Hepatocyte (in vitro differentiated cells): ENCODE measurements at regions not wholly inside any gene's neighbourhood (a gene's known extent, or its start where the extent isn't known, plus 50 kb on each side); places are given as distances from the start of the nearest gene placed in this dataset.

Experiments
- DNase-seq: peaks from one replicate; pipeline ENCODE4 v3.0.0-alpha.2; 2016; ENCODE audit warnings: low spot score
- H2AFZ ChIP-seq: fragments of 200-600 bp; sonication (generic); 2 replicates; pipeline ENCODE4 v1.6.0; 2016; ENCODE audit warnings: antibody characterized with exemption, mild to moderate bottlenecking
- H3K27ac ChIP-seq: fragments of 200-600 bp; sonication (generic); 2 replicates; pipeline ENCODE4 v1.5.1; 2016; ENCODE audit warnings: mild to moderate bottlenecking
- H3K27me3 ChIP-seq: fragments of 200-600 bp; sonication (generic); 2 replicates; pipeline ENCODE4 v1.6.1; 2016
- H3K36me3 ChIP-seq: fragments of 200-600 bp; sonication (generic); replicated peaks from 2 replicates; pipeline ENCODE4 v1.5.1; 2016; ENCODE audit warnings: low read depth; ENCODE audit not compliant: insufficient read depth
- H3K4me1 ChIP-seq: fragments of 200-600 bp; sonication (generic); 2 replicates; pipeline ENCODE4 v1.5.1; 2016; ENCODE audit warnings: mild to moderate bottlenecking, moderate library complexity; ENCODE audit not compliant: insufficient read depth
- H3K4me2 ChIP-seq: fragments of 200-600 bp; sonication (generic); 2 replicates; pipeline ENCODE4 v1.6.0; 2016
- H3K4me3 ChIP-seq: fragments of 200-600 bp; sonication (generic); 2 replicates; pipeline ENCODE4 v1.5.1; 2016; ENCODE audit warnings: mild to moderate bottlenecking
- H3K79me2 ChIP-seq: fragments of 200-600 bp; sonication (generic); 2 replicates; pipeline ENCODE4 v1.6.0; 2017; ENCODE audit warnings: mild to moderate bottlenecking
- H3K9me2 ChIP-seq: fragments of 200-600 bp; sonication (generic); replicated peaks from 2 replicates; pipeline ENCODE4 v1.6.0; 2017; ENCODE audit warnings: mild to moderate bottlenecking; ENCODE audit not compliant: insufficient read depth
- H3K9me3 ChIP-seq: fragments of 200-600 bp; sonication (generic); 2 replicates; pipeline ENCODE4 v1.5.1; 2016; ENCODE audit warnings: low read depth, mild to moderate bottlenecking
- H4K20me1 ChIP-seq: fragments of 200-600 bp; sonication (generic); 2 replicates; pipeline ENCODE4 v1.6.0; 2016; ENCODE audit warnings: mild to moderate bottlenecking; ENCODE audit not compliant: insufficient read depth, poor library complexity, severe bottlenecking
- CTCF ChIP-seq: fragments of 200-600 bp; sonication (generic); IDR thresholded peaks from 2 replicates; pipeline ENCODE4 v1.5.1; 2016; ENCODE audit warnings: antibody characterized with exemption, mild to moderate bottlenecking; ENCODE audit not compliant: poor library complexity
- EZH2 ChIP-seq: fragments of 200-600 bp; sonication (generic); IDR thresholded peaks from 2 replicates; pipeline ENCODE4 v1.6.1; 2016; ENCODE audit warnings: antibody characterized with exemption, mild to moderate bottlenecking, borderline replicate concordance
- EZH2phosphoT487 ChIP-seq: fragments of 200-600 bp; sonication (generic); IDR thresholded peaks from one replicate; pipeline ENCODE4 v1.6.1; 2018; ENCODE audit warnings: antibody characterized with exemption, mild to moderate bottlenecking, low read depth, moderate library complexity; ENCODE audit not compliant: unreplicated experiment, severe bottlenecking
- WGBS: methylation state at CpG from one replicate; pipeline ENCODE4 v1.1.6; 2016; ENCODE audit warnings: low lambda C conversion rate; ENCODE audit errors: missing lambda C conversion rate; 5-methylcytosine and 5-hydroxymethylcytosine counted together

- no peak overlapping the region for H3K4me2 ChIP-seq
- H3K79me2 ChIP-seq, result no peaks in the 10 kb centered on the region
- H3K9me3 ChIP-seq, result no peaks in the 10 kb centered on the region
- H3K4me3 ChIP-seq, result no peak overlapping the region
- no peak for TF ChIP-seq EZH2
- no peak for TF ChIP-seq EZH2phosphoT487
- no peak for TF ChIP-seq CTCF
- H3K9me2 ChIP-seq, result no peaks in the 10 kb centered on the region
- no peak for DNase-seq
- no peak overlapping the region for H3K27ac ChIP-seq
- H3K36me3 ChIP-seq, result no peaks in the 10 kb centered on the region
- H4K20me1 ChIP-seq, result no peaks in the 10 kb centered on the region
- H3K27me3 ChIP-seq, result no peaks in the 10 kb centered on the region
- H3K4me1 ChIP-seq, result no peaks in the 10 kb centered on the region
- 78% methylated on average over 6 of the region's 6 CpGs for WGBS
- no peak overlapping the region for H2AFZ ChIP-seq
These were observed 1516.6 kb upstream of the TENM3 start for GRCh38 chr4:180726611-180727010.

GRCh38 chr4:180727478-180727877 is 1515.7 kb upstream of the TENM3 start:
- Histone ChIP-seq H3K4me1 (no peaks in the 10 kb centered on the region), H2AFZ (no peak overlapping the region), H3K27ac (no peak overlapping the region), H3K27me3 (no peaks in the 10 kb centered on the region), H4K20me1 (no peaks in the 10 kb centered on the region), H3K4me2 (no peak overlapping the region), H3K36me3 (no peaks in the 10 kb centered on the region), H3K9me3 (no peaks in the 10 kb centered on the region), H3K9me2 (no peaks in the 10 kb centered on the region), H3K79me2 (no peaks in the 10 kb centered on the region), H3K4me3 (no peak overlapping the region)
- TF ChIP-seq EZH2phosphoT487 (no peak), CTCF (no peak), EZH2 (no peak)
- no peak for DNase-seq
- 86% methylated on average over 3 of the region's 3 CpGs for WGBS

GRCh38 chr4:180734753-180735432 is 1508.3 kb upstream of the TENM3 start:
- Histone ChIP-seq H2AFZ (no peak overlapping the region), H3K9me3 (no peaks in the 10 kb centered on the region), H3K4me2 (no peak overlapping the region), H3K9me2 (no peaks in the 10 kb centered on the region), H4K20me1 (no peaks in the 10 kb centered on the region), H3K36me3 (no peaks in the 10 kb centered on the region), H3K4me1 (no peaks in the 10 kb centered on the region), H3K27me3 (no peaks in the 10 kb centered on the region), H3K4me3 (no peak overlapping the region), H3K27ac (no peak overlapping the region), H3K79me2 (no peaks in the 10 kb centered on the region)
- WGBS, result 85% methylated on average over 7 of the region's 7 CpGs
- TF ChIP-seq EZH2phosphoT487, result no peak
- no peak for TF ChIP-seq EZH2
- no peak for TF ChIP-seq CTCF
- DNase-seq, result no peak

GRCh38 chr4:180741703-180742102 is 1501.5 kb upstream of the TENM3 start:
- Histone ChIP-seq H4K20me1 (no peaks in the 10 kb centered on the region), H3K4me2 (no peak overlapping the region), H3K79me2 (no peaks in the 10 kb centered on the region), H3K36me3 (no peaks in the 10 kb centered on the region), H3K27me3 (no peaks in the 10 kb centered on the region), H3K9me2 (no peaks in the 10 kb centered on the region), H3K4me3 (no peak overlapping the region), H3K27ac (no peak overlapping the region), H2AFZ (no peak overlapping the region), H3K9me3 (no peaks in the 10 kb centered on the region), H3K4me1 (no peaks in the 10 kb centered on the region)
- WGBS, result 71% methylated on average over 1 of the region's 1 CpG
- DNase-seq, result no peak
- TF ChIP-seq CTCF (no peak), EZH2 (no peak), EZH2phosphoT487 (no peak)
